ENCODE measurements at regions not wholly inside any gene's neighbourhood (a gene's known extent, or its start where the extent isn't known, plus 50 kb on each side); places are given as distances from the start of the nearest gene placed in this dataset.
A peak's percentile ranks its signal among the peaks of the same experiment; 100 is the strongest.

DNA sequence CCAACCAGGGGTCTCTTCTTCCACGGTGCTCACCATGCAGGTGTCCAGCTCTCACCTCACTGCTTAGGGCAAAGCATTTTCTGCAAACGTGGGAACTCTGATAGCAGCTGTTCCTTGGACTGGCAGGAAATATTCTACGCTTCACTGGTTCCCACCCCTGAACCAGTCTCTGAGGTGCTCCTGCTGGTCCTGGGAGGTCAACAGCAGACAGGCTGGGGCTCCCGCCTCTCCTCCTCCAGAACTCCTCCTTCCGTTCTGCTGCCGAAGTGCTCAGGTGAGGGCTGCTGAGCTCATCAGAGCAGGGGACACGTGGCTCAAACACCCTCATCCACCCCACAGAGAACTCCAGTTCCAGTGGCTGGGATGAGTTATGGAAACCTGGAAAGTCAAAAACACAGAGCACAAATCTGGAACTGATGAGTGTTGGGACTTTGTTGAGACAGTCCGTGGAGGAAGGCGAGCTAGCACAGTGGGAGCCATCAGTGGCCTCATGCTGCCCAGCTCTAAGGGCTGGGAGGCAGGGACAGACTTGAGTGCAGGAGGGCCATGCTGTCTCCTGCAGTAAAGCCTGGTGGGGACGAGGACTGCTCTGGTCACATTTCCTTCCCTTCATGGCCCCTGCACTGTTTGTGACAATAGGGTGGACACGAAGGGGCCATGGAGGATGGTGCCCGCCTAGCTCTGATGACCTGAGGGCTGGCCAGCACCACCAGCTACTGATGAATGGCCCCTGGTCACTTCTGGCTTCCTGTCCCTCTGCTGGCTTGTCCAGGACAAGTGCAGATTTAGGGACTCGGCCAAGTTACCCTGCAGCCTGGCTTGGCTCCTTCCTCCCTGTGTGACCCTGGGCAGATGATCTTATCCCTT, 137.8 kb downstream of the KLF13 start:
- in situ Hi-C loops (cut with MboI), result no loop called here
- H3K4me3 ChIP-seq, result no peak overlapping the region
- no peak overlapping the region for H3K4me2 ChIP-seq (ENCODE audit: control insufficient read depth, insufficient read depth)
- no peaks in the 10 kb centered on the region for H3K79me2 ChIP-seq (ENCODE audit: control insufficient read depth, insufficient read depth, low read length)
- ChIA-PET SMC1A (ENCODE audit: uncharacterized antibody, unreplicated experiment) (interaction anchor here (0.7 to 1.6 kb wide), 3 partner anchors 9 to 29 kb away, joined by 3 to 4 read pairs (median 3); no protein-coding TSS in a partner anchor), CTCF (interaction anchor here (1.0 kb wide), 2 partner anchors 9 to 23 kb away, joined by 3 to 4 read pairs; no protein-coding TSS in a partner anchor), POLR2A (no interaction called here), RAD21 (ENCODE audit: unreplicated experiment) (interaction anchor here (1.4 kb wide), 1 partner anchor 29 kb away, joined by 3 read pairs; no protein-coding TSS in a partner anchor)
- H3K9me3 ChIP-seq (replicated peaks; ENCODE audit: control insufficient read depth, insufficient read depth, low read length), result no peaks in the 10 kb centered on the region
- peaks cover 11% of the 10 kb centered on the region for H3K4me1 ChIP-seq (ENCODE audit: control insufficient read depth, insufficient read depth, low read length)
- H3K27me3 ChIP-seq (replicated peaks in 1 of 2; ENCODE audit: control insufficient read depth in 2 of 2, insufficient read depth in 2 of 2, low read length in 1 of 2), result no peaks in the 10 kb centered on the region
- WGBS (ENCODE audit: insufficient coverage, insufficient replicate concordance, low lambda C conversion rate, missing lambda C conversion rate), result 51% methylated on average over 13 of the region's 13 CpGs
- no peak for FAIRE-seq
- no peak for DNase-seq (ENCODE audit: low read depth, low spot score)
- no peaks in the 10 kb centered on the region for H4K20me1 ChIP-seq (ENCODE audit: control insufficient read depth, insufficient read depth)
- H3K27ac ChIP-seq (ENCODE audit: control insufficient read depth, insufficient read depth), result no peak overlapping the region
- TF ChIP-seq PAX5 (IDR thresholded peaks at IDR 0.05; ENCODE audit: borderline replicate concordance, low read depth, low read length), result peak; percentile 23; the same call in 1 of the 2 replicates
- TF ChIP-seq, protein P1, sequence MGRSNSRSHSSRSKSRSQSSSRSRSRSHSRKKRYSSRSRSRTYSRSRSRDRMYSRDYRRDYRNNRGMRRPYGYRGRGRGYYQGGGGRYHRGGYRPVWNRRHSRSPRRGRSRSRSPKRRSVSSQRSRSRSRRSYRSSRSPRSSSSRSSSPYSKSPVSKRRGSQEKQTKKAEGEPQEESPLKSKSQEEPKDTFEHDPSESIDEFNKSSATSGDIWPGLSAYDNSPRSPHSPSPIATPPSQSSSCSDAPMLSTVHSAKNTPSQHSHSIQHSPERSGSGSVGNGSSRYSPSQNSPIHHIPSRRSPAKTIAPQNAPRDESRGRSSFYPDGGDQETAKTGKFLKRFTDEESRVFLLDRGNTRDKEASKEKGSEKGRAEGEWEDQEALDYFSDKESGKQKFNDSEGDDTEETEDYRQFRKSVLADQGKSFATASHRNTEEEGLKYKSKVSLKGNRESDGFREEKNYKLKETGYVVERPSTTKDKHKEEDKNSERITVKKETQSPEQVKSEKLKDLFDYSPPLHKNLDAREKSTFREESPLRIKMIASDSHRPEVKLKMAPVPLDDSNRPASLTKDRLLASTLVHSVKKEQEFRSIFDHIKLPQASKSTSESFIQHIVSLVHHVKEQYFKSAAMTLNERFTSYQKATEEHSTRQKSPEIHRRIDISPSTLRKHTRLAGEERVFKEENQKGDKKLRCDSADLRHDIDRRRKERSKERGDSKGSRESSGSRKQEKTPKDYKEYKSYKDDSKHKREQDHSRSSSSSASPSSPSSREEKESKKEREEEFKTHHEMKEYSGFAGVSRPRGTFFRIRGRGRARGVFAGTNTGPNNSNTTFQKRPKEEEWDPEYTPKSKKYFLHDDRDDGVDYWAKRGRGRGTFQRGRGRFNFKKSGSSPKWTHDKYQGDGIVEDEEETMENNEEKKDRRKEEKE (IDR thresholded peaks at IDR 0.05), result no peak
- H3K36me3 ChIP-seq (ENCODE audit: control insufficient read depth in 2 of 2, insufficient read depth in 2 of 2, low read length in 1 of 2), result no peaks in the 10 kb centered on the region
- no peak for ATAC-seq
- no peak overlapping the region for H2AFZ ChIP-seq (ENCODE audit: control insufficient read depth, low read depth, low read length)
- intact Hi-C loops (cut with micrococcal nuclease; ENCODE audit: unreplicated experiment), result loop anchor here (1.0 kb wide), 1 partner anchor 13 kb away; no protein-coding TSS in a partner anchor
- no TSS peak for BruUV-seq (replicated peaks)
- H3K9ac ChIP-seq (ENCODE audit: control insufficient read depth, insufficient read depth, low read length), result no peak overlapping the region

Measured in GM12878 (cell line).